K562 (cell line): ENCODE measurements at regions not wholly inside any gene's neighbourhood (a gene's known extent, or its start where the extent isn't known, plus 50 kb on each side); places are given as distances from the start of the nearest gene placed in this dataset.

Source experiments
- ATAC-seq: fragments of 200-7000 bp; cut with Tn5 transposase; 3 replicates; pipeline ENCODE4 v1.9.1; 2020; ENCODE audit warnings: moderate library complexity
- BruUV-seq: library from RNA; stranded (reverse); fragments of 400-500 nt; replicated peaks from 2 replicates; lab custom pipeline; 2021; lab: Mats Ljungman, UMichigan
- CTCF ChIA-PET: fragments of 300-600 bp; formaldehyde crosslinking; extraction: SDS; loops from one replicate; lab custom pipeline; 2021; ENCODE audit warnings: low intra/inter-chr PET ratio; lab: Yijun Ruan, JAX
- POLR2A ChIA-PET: fragments of 300-600, 350-650 bp; sonication (Branson Sonifier 250); formaldehyde crosslinking; extraction: SDS; loops from one replicate; lab custom pipeline; 2021; ENCODE audit warnings: antibody characterized with exemption, inconsistent platforms; lab: Yijun Ruan, JAX
- DNase-seq, 4 experiments: peaks; one replicate each; pipeline versions ENCODE4 v3.0.0 to v3.0.0-alpha.2; 2011 to 2018; ENCODE audit warnings: low spot score in 3 of 4, mixed read lengths in 3 of 4; ENCODE audit errors: extremely low read depth in 1 of 4
- FAIRE-seq: peaks from 2 replicates; lab custom pipeline; 2011; peaks lifted over from hg19 to GRCh38; lab: Jason Lieb, UNC
- H2AFZ ChIP-seq: 2 replicates; pipeline ENCODE4 v1.6.0; 2011; ENCODE audit warnings: low read depth, low read length, control low read depth, inconsistent platforms
- H3K27ac ChIP-seq: fragments of 200-600 bp; 3 replicates; pipeline ENCODE4 v1.8.0; 2011; ENCODE audit warnings: low read depth, mild to moderate bottlenecking, control low read depth, inconsistent platforms, low read length, moderate library complexity, mixed read lengths; ENCODE audit errors: extremely low read depth
- H3K27me3 ChIP-seq, 2 experiments: fragments of 300-600 bp in 1 of 2; 2 replicates in 1 of 2; 3 replicates in 1 of 2; pipeline versions ENCODE4 v1.6.0 to v1.8.0; 2011; ENCODE audit warnings: inconsistent platforms in 2 of 2, low read length in 2 of 2, mild to moderate bottlenecking in 1 of 2, mixed read lengths in 1 of 2, moderate library complexity in 1 of 2; ENCODE audit not compliant: control insufficient read depth in 2 of 2, insufficient read depth in 2 of 2
- H3K36me3 ChIP-seq: fragments of 300-600 bp; 3 replicates; pipeline ENCODE4 v1.8.0; 2011; ENCODE audit warnings: mild to moderate bottlenecking, low read length, inconsistent platforms; ENCODE audit not compliant: control insufficient read depth, insufficient read depth
- H3K4me1 ChIP-seq, 2 experiments: fragments of 200-600 bp in 1 of 2; replicated peaks in 1 of 2; 2 replicates in 1 of 2; 3 replicates in 1 of 2; pipeline versions ENCODE4 v1.5.1 to v1.8.0; 2011; ENCODE audit warnings: inconsistent platforms in 2 of 2, low read length in 2 of 2, mild to moderate bottlenecking in 1 of 2, mixed read lengths in 1 of 2, moderate library complexity in 1 of 2; ENCODE audit not compliant: control insufficient read depth in 2 of 2, insufficient read depth in 2 of 2
- H3K4me2 ChIP-seq: 2 replicates; pipeline ENCODE4 v1.6.1; 2011; ENCODE audit warnings: low read length, control low read depth, inconsistent platforms, mixed read lengths; ENCODE audit not compliant: insufficient read depth
- H3K4me3 ChIP-seq: fragments of 200-600 bp; sonication (generic), shearing (Covaris generic); 2 replicates; pipeline ENCODE4 v1.5.1; 2016; ENCODE audit warnings: control low read depth, inconsistent platforms
- H3K79me2 ChIP-seq: fragments of 200-600 bp; 3 replicates; pipeline ENCODE4 v1.8.0; 2011; ENCODE audit warnings: low read length, inconsistent platforms; ENCODE audit not compliant: control insufficient read depth, insufficient read depth
- H3K9ac ChIP-seq, 2 experiments: 2 replicates each; pipeline versions ENCODE4 v1.6.0 to v1.6.1; 2011; ENCODE audit warnings: low read depth in 2 of 2, low read length in 2 of 2, control low read depth in 1 of 2, inconsistent platforms in 1 of 2, mild to moderate bottlenecking in 1 of 2, mixed read lengths in 1 of 2; ENCODE audit not compliant: insufficient read depth in 1 of 2
- H3K9me1 ChIP-seq: one replicate; pipeline ENCODE4 v1.6.0; 2011; ENCODE audit warnings: inconsistent platforms, mild to moderate bottlenecking, low read length, moderate library complexity; ENCODE audit not compliant: control insufficient read depth, insufficient read depth
- H3K9me3 ChIP-seq: replicated peaks from 2 replicates; pipeline ENCODE4 v1.5.1; 2011; ENCODE audit warnings: low read depth, low read length, inconsistent platforms; ENCODE audit not compliant: control insufficient read depth, insufficient read depth
- H4K20me1 ChIP-seq: replicated peaks from 2 replicates; pipeline ENCODE4 v1.6.1; 2011; ENCODE audit warnings: low read length, inconsistent platforms, mixed read lengths; ENCODE audit not compliant: control insufficient read depth, insufficient read depth
- BCL6 ChIP-seq: fragments of 250-450 bp; sonication (Bioruptor Pico); IDR thresholded peaks from 2 replicates; pipeline ENCODE4 v1.4.0; 2020
- CSDE1 ChIP-seq, 2 experiments: fragments of 450-650 bp; IDR thresholded peaks; 2 replicates each; pipeline ENCODE4 v1.6.1; 2016; ENCODE audit warnings: mild to moderate bottlenecking in 1 of 2
- DMBX1 ChIP-seq: fragments of 250-450 bp; sonication (Bioruptor Pico); IDR thresholded peaks from 2 replicates; pipeline ENCODE4 v1.8.0; 2022; ENCODE audit warnings: inconsistent platforms, mild to moderate bottlenecking, moderate library complexity, borderline replicate concordance
- HMG20B ChIP-seq: fragments of 250-450 bp; sonication (Bioruptor Pico); IDR thresholded peaks from 2 replicates; pipeline ENCODE4 v1.5.0; 2021; ENCODE audit warnings: mild to moderate bottlenecking
- HNRNPH1 ChIP-seq: fragments of 200-400 bp; formaldehyde crosslinking; optimal IDR thresholded peaks from 2 replicates; pipeline ENCODE3; 2017; ENCODE audit warnings: low read depth, mild to moderate bottlenecking, low read length, moderate library complexity
- ID3 ChIP-seq, 2 experiments: fragments of 250-450 bp in 1 of 2; fragments of 450-650 bp in 1 of 2; sonication (Bioruptor Pico) in 1 of 2; IDR thresholded peaks; 2 replicates each; pipeline versions ENCODE4 v1.6.1 to v1.8.0; 2016 to 2021; ENCODE audit warnings: mild to moderate bottlenecking in 2 of 2, moderate library complexity in 2 of 2, missing compliant biosample characterization in 1 of 2, missing genetic modification characterization in 1 of 2
- KHSRP ChIP-seq: fragments of 450-650 bp; IDR thresholded peaks from 2 replicates; pipeline ENCODE4 v1.6.1; 2017
- KLF1 ChIP-seq: fragments of 450-650 bp; IDR thresholded peaks from 2 replicates; pipeline ENCODE4 v1.6.1; 2016; ENCODE audit warnings: missing genetic modification characterization, missing compliant biosample characterization
- MXI1 ChIP-seq: IDR thresholded peaks from 2 replicates; pipeline ENCODE4 v1.6.1; 2011; ENCODE audit warnings: low read depth, mild to moderate bottlenecking, improper control_type of control experiment, low read length
- SMARCA4 ChIP-seq: fragments of 450-650 bp; IDR thresholded peaks from 2 replicates; pipeline ENCODE4 v1.6.1; 2016
- TSHZ1 ChIP-seq: fragments of 250-450 bp; sonication (Bioruptor Pico); IDR thresholded peaks from 2 replicates; pipeline ENCODE4 v1.4.0; 2020; ENCODE audit warnings: mild to moderate bottlenecking, moderate library complexity
- ZFP91 ChIP-seq: sonication (generic); formaldehyde crosslinking; IDR thresholded peaks from 2 replicates; pipeline ENCODE4 v1.8.0; 2022; ENCODE audit warnings: mild to moderate bottlenecking, missing genetic modification reagents
- ZHX1 ChIP-seq: fragments of 150-350 bp; conservative IDR thresholded peaks from 2 replicates; pipeline ENCODE4 v1.6.1; 2014; ENCODE audit warnings: low read length
- ZNF253 ChIP-seq: fragments of 250-450 bp; sonication (Bioruptor Pico); conservative IDR thresholded peaks from 2 replicates; pipeline ENCODE4 v1.6.1; 2021; ENCODE audit warnings: mild to moderate bottlenecking
- ZNF444 ChIP-seq: fragments of 250-450 bp; sonication (Bioruptor Pico); IDR thresholded peaks from 2 replicates; pipeline ENCODE4 v1.4.0; 2020; ENCODE audit warnings: mild to moderate bottlenecking, moderate library complexity
- ZNF584 ChIP-seq: fragments of 200-800 bp; sonication (Bioruptor generic); IDR thresholded peaks from 2 replicates; pipeline ENCODE4 v1.6.1; 2016; ENCODE audit warnings: low read depth, mild to moderate bottlenecking, missing genetic modification characterization, missing compliant biosample characterization
- WGBS: fragments of 100-300 bp; shearing (Covaris generic); methylation state at CpG from one replicate; pipeline ENCODE4 v1.1.6; 2016; ENCODE audit warnings: low coverage, mixed read lengths; ENCODE audit not compliant: insufficient coverage; ENCODE audit errors: missing lambda C conversion rate; 5-methylcytosine and 5-hydroxymethylcytosine counted together
- in situ Hi-C: fragments of 300-500 bp; cut with MboI; formaldehyde crosslinking; loops from 4 replicates; pipeline ENCODE4 v1.15.0; 2018; ENCODE audit warnings: inconsistent platforms, mixed read lengths
- intact Hi-C: fragments of 100-400 bp; cut with micrococcal nuclease; formaldehyde crosslinking; loops from 2 replicates; pipeline ENCODE4 v1.14.2; 2022

GRCh38 chr2:42970151-42970550, 177.8 kb upstream of the HAAO start:
- H3K27me3 ChIP-seq = no peaks in the 10 kb centered on the region
- intact Hi-C loops = loop anchor here (10.0 kb wide), 1 partner anchor 515 kb away; no protein-coding TSS in a partner anchor
- H3K4me2 ChIP-seq = no peak overlapping the region
- H3K4me3 ChIP-seq = no peak overlapping the region
- H3K4me1 ChIP-seq = peaks cover 22 to 32% of the 10 kb centered on the region in 2 experiments
- no peaks in the 10 kb centered on the region for H3K79me2 ChIP-seq
- no peak overlapping the region; a peak in 1 of 4 replicates for H3K9ac ChIP-seq
- 75% methylated on average over 3 of the region's 3 CpGs for WGBS
- no TSS peak for BruUV-seq
- FAIRE-seq = no peak
- no peak overlapping the region for H3K27ac ChIP-seq
- ChIA-PET POLR2A (interaction anchor here (0.7 kb wide), 1 partner anchor 8 kb away, joined by 3 read pairs; no protein-coding TSS in a partner anchor), CTCF (no interaction called here)
- DNase-seq = no peak
- peaks cover 4% of the 10 kb centered on the region for H3K9me3 ChIP-seq
- no peaks in the 10 kb centered on the region for H3K36me3 ChIP-seq
- in situ Hi-C loops = loop anchor here (10.0 kb wide), 1 partner anchor 265 kb away; no protein-coding TSS in a partner anchor
- no peak overlapping the region for H2AFZ ChIP-seq
- ATAC-seq = no peak
- no peaks in the 10 kb centered on the region for H3K9me1 ChIP-seq
- H4K20me1 ChIP-seq = no peaks in the 10 kb centered on the region
- TF ChIP-seq ZNF444 (CRISPR knock-in tag) (no peak), ZNF253 (CRISPR knock-in tag) (no peak), KHSRP (no peak), HMG20B (no peak), ID3 (CRISPR knock-in tag; IDR thresholded peaks at IDR 0.05) (no peak), ID3 (tag; IDR thresholded peaks at IDR 0.05) (no peak), TSHZ1 (CRISPR knock-in tag) (no peak), KLF1 (no peak), CSDE1 (IDR thresholded peaks at IDR 0.05) (no peak), BCL6 (no peak), HNRNPH1 (no peak), SMARCA4 (no peak), ZNF584 (CRISPR knock-in tag) (no peak), ZHX1 (no peak), ZFP91 (CRISPR knock-in tag) (no peak), DMBX1 (CRISPR knock-in tag) (no peak), MXI1 (no peak)
